Activated CD4-positive, alpha-beta T cell treated with anti-CD3 and anti-CD28 coated beads, Interleukin-2, amount 10 ng/mL, durations not matched to agents 24 days and 14 days (primary cell): ENCODE measurements at regions not wholly inside any gene's neighbourhood (a gene's known extent, or its start where the extent isn't known, plus 50 kb on each side); places are given as distances from the start of the nearest gene placed in this dataset.

Source experiments
- DNase-seq: peaks from one replicate; pipeline ENCODE4 v3.0.0; 2022
- H3K27ac Mint-ChIP-seq: one replicate; pipeline ENCODE4 v1.8.0; 2022; ENCODE audit warnings: mild to moderate bottlenecking, mixed read lengths
- H3K27me3 Mint-ChIP-seq: one replicate; pipeline ENCODE4 v1.8.0; 2022; ENCODE audit warnings: mixed read lengths
- H3K36me3 Mint-ChIP-seq: one replicate; pipeline ENCODE4 v1.8.0; 2022; ENCODE audit warnings: low read depth, mild to moderate bottlenecking, mixed read lengths
- H3K4me1 Mint-ChIP-seq: one replicate; pipeline ENCODE4 v1.8.0; 2021; ENCODE audit warnings: mixed read lengths
- H3K4me3 Mint-ChIP-seq: one replicate; pipeline ENCODE4 v1.8.0; 2022; ENCODE audit warnings: mild to moderate bottlenecking, moderate library complexity, mixed read lengths
- H3K9me3 Mint-ChIP-seq: one replicate; pipeline ENCODE4 v1.8.0; 2021; ENCODE audit warnings: mixed read lengths
- intact Hi-C: fragments of 100-400 bp; cut with micrococcal nuclease; formaldehyde crosslinking; loops from one replicate; pipeline ENCODE4 v1.15.1; 2023

DNA sequence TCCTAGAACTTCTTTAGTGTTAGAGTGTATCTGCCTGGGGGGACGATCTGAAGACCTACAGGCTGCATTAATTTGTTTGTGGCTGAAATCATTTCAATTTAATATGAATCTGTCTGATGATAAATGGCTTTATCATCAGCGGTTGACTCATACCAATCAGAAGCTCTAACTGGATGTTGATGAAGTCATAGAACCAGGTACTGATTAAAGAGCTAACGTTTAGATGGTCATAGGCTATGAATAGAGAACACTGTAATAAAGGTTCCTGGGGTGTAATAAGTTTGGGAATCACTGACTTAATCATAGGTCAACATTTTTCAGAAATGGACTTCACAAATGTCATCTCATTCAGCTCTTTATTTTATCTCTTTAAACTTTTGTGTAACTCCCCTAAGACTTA lies 329.9 kb downstream of the MSX2 start:
- H3K36me3 Mint-ChIP-seq, result no peaks in the 10 kb centered on the region
- DNase-seq, result no peak
- peaks cover 8% of the 10 kb centered on the region for H3K27me3 Mint-ChIP-seq
- H3K27ac Mint-ChIP-seq, result no peak overlapping the region
- H3K4me3 Mint-ChIP-seq, result no peak overlapping the region
- H3K4me1 Mint-ChIP-seq, result no peaks in the 10 kb centered on the region
- H3K9me3 Mint-ChIP-seq, result no peaks in the 10 kb centered on the region
- intact Hi-C loops, result no loop called here

DNA sequence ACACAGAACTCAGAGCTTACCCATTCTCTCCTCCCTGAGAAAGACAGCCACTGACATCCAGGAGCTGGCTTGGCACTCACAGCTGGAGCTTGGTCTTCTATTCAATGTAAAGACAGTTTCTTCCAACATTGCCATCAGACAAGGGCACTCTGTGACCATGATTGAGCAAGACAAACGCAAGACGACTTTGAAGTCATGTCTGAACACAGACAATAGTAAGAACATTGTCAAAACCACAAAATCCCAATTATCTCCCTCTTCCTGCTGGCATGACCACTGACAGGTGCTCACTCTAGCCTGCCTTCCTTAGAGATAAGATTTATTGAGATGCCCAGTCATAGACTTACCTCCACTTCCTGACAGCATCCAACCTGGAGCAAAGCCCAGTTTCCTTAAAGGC lies 328.0 kb downstream of the MSX2 start:
- intact Hi-C loops, result no loop called here

DNA sequence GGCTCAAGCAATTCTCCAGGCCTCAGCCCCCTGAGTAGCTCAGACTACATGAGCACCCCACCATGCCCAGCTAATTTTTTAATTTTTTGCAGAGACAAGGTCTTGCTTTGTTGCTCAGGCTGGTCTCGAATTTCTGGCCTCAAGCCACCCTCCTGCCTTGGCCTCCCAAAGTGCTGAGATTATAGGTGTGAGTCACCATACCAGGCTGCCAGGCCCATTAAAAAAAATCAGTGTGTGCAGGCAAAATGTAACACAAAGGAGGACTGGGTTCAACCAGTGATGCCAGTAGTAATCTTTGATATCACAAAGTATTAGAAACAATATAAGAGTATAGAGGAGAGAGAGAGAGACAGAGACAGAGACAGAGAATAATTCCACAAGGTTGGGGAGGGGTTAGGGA lies 322.7 kb downstream of the MSX2 start:
- intact Hi-C loops, result no loop called here
- Mint-ChIP-seq H3K4me1 (no peaks in the 10 kb centered on the region), H3K27me3 (no peaks in the 10 kb centered on the region), H3K9me3 (no peaks in the 10 kb centered on the region), H3K4me3 (no peak overlapping the region), H3K27ac (no peak overlapping the region), H3K36me3 (no peaks in the 10 kb centered on the region)
- DNase-seq, result no peak

More for the DNA sequence above, 328.0 kb downstream of the MSX2 start:
- Mint-ChIP-seq H3K9me3 (no peaks in the 10 kb centered on the region), H3K36me3 (no peaks in the 10 kb centered on the region), H3K4me1 (no peaks in the 10 kb centered on the region), H3K4me3 (no peak overlapping the region), H3K27ac (no peak overlapping the region), H3K27me3 (no peaks in the 10 kb centered on the region)
- no peak for DNase-seq

DNA sequence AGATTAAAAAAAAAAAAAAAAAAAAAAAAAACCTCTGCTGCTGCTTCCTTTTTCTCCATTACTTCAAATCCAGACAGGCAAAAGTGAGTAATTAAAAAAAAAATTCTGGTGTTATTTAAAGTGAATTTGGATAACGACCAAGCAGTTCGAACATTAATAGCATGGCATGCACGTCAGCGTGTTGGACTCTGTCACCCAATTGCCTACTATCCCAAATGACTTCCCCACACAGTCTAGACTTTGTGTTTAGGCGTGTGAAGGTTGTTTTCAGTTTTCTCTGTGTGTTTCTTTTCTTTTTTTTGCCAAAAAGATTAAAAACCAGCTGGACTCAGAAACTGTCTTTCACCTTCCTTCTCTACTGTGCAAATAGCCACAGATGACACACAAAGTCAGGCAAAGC lies 321.4 kb downstream of the MSX2 start:
- Mint-ChIP-seq H3K4me3 (no peak overlapping the region), H3K9me3 (no peaks in the 10 kb centered on the region), H3K27me3 (no peaks in the 10 kb centered on the region), H3K4me1 (no peaks in the 10 kb centered on the region), H3K36me3 (no peaks in the 10 kb centered on the region), H3K27ac (no peak overlapping the region)
- intact Hi-C loops, result no loop called here
- no peak for DNase-seq

DNA sequence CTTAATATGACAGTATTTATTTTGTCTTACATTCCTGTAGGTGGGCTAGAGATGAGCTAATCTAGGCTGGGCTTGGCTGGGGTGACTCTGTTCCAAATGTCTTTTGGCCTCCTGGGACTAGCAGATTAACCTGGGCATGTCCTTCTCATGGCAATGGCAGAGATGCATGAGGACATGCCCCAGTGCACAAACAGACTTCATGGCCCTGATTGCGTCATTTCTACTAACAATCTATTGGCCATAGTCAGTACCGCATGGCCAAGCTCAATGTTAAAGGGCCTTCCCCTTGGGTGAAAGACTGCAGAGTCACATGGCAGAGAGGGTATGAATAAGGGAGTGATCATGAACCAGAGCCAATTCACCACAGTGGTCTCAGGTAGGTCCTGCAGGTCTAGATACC lies 313.4 kb downstream of the MSX2 start:
- Mint-ChIP-seq H3K4me3 (no peak overlapping the region), H3K27me3 (no peaks in the 10 kb centered on the region), H3K36me3 (no peaks in the 10 kb centered on the region), H3K27ac (no peak overlapping the region), H3K9me3 (no peaks in the 10 kb centered on the region), H3K4me1 (no peaks in the 10 kb centered on the region)
- no peak for DNase-seq
- intact Hi-C loops, result no loop called here

DNA sequence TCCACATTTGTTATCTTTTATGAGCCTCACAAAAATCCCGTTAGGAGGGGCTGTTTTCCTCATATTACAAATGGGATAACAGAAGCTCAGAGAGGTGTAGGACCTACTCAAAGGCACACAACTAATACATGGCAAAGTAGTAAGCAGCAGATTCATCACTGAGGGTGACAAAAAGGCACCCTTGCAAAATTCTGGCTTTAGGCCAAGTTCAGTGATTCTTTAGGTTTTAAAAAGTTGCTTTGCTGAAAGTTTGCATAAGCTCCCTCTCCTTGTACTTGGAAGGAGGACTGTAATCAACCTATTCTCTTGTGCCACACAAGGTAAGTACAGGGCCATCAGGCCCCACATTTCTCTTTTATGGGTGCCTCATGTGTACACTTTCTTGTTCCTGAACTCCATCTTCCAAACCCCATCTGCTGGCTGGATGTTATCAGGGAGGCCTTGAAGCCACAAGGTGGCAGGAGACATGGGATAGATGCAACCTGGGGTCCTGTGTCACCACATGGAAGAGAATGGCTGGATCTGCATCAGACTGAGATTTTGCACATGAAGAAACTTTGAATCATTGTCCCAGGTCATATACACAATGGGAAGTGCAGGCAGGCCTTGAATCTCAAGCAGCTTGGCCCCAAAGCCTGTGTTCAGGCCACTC lies 311.6 kb downstream of the MSX2 start:
- Mint-ChIP-seq H3K27me3 (no peaks in the 10 kb centered on the region), H3K9me3 (no peaks in the 10 kb centered on the region), H3K36me3 (no peaks in the 10 kb centered on the region), H3K4me3 (no peak overlapping the region), H3K4me1 (no peaks in the 10 kb centered on the region), H3K27ac (no peak overlapping the region)
- DNase-seq, result no peak
- intact Hi-C loops, result no loop called here

DNA sequence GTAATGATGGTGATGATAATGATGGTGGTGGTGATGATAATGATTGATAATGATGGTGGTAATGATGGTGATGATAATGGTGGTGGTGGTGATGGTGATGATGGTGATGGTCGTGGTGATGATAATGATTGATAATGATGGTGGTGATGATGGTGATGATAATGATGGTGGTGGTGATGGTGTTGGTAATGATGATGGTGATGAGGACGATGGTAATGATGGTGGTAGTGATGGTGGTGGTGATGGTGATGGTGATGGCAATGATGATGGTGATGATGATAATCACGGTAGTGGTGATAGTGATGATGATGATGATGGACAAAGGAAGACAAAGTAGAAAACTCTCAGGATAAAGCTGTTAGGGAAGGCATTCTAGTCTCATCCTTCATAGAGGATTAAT lies 310.5 kb downstream of the MSX2 start:
- no peak for DNase-seq
- Mint-ChIP-seq H3K27ac (no peak overlapping the region), H3K4me1 (no peaks in the 10 kb centered on the region), H3K9me3 (no peaks in the 10 kb centered on the region), H3K4me3 (no peak overlapping the region), H3K36me3 (no peaks in the 10 kb centered on the region), H3K27me3 (no peaks in the 10 kb centered on the region)
- intact Hi-C loops, result no loop called here

DNA sequence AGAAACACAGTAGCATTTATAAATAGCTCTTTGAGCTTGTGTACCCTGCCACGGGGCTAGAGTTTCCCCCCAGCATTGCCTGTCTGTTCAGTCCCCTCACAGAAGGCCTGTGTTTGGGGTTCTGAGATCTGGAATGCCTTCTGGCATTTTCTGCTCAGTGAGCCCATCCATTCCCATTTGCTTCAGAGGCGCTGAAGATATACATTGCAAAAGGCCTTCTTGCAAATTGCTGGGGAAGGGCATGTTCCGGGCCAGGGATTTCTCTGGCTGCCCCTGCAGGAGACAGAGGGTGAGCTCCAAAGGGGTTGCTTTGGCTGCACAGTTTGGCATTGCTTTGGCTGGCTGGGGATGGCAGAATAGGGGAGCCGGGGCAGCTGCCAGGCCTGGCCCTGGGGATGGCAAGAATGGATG lies 308.4 kb downstream of the MSX2 start:
- H3K9me3 Mint-ChIP-seq, result no peaks in the 10 kb centered on the region

DNA sequence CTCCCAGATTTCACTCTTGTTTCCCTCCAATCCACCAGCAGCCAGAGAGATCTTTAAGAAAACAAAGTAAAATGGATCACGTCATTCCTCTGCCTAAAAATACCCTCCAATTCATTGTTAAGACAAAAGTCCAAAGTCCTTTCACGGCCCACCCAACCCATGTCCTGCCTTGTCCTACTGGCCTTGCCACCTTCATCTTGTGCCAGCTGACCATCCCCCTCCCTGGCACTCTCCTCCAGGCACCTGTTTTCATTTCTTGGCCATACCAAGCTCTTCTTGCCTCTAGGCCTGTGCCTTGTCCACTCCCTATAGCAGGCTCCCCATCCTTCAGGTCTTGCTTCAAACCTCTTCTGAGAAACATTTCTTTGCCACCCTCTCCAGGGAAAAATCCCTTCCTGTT lies 307.6 kb downstream of the MSX2 start:
- DNase-seq, result no peak
- Mint-ChIP-seq H3K4me1 (no peaks in the 10 kb centered on the region), H3K36me3 (no peaks in the 10 kb centered on the region), H3K9me3 (no peaks in the 10 kb centered on the region), H3K27me3 (no peaks in the 10 kb centered on the region), H3K27ac (no peak overlapping the region), H3K4me3 (no peak overlapping the region)
- intact Hi-C loops, result no loop called here

More for the DNA sequence above, 308.4 kb downstream of the MSX2 start:
- Mint-ChIP-seq H3K27me3 (no peaks in the 10 kb centered on the region), H3K4me1 (no peaks in the 10 kb centered on the region), H3K27ac (no peak overlapping the region), H3K4me3 (no peak overlapping the region), H3K36me3 (no peaks in the 10 kb centered on the region)
- no peak for DNase-seq
- intact Hi-C loops, result no loop called here

DNA sequence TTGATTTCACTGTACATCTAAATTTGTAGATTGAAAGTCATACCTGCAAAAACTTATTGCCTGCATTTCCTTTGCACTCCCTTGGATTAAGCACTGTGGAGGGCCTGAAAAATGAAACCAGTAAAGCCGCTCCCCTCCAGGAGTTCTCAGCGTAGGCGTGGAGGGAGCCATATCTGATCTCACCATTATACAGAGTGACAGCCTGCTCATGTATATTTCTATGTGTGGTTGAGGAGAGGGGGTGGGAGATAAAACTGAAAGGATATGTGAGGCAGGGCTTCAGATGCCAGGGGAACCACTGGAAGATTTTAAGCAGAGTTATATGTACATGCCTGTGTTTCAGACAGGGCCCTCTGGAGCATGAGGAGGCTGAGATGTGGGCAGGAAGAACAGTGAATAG lies 303.0 kb downstream of the MSX2 start:
- no peak for DNase-seq
- Mint-ChIP-seq H3K4me1 (no peaks in the 10 kb centered on the region), H3K36me3 (no peaks in the 10 kb centered on the region), H3K27ac (no peak overlapping the region), H3K4me3 (no peak overlapping the region), H3K9me3 (no peaks in the 10 kb centered on the region), H3K27me3 (no peaks in the 10 kb centered on the region)
- intact Hi-C loops, result no loop called here

DNA sequence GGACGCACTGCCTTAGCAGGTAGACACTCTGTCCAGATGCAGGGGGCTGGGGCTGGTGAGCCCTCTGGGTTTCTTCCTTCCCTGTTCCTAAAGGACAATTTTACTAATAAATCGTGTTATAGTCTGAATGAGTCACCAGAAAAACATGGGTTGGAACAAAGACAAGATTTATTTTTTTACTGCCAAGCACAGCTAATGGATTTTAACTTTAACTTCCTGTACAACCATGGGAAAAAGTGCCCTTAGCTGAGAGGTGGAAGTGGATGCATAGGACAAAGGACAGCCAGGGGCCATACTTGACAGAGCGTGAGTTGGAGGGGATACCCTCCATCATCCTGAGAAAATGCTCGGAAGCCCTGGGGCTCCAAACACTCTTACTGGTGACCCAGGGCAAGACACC lies 300.7 kb downstream of the MSX2 start:
- intact Hi-C loops, result no loop called here
- Mint-ChIP-seq H3K4me3 (no peak overlapping the region), H3K9me3 (no peaks in the 10 kb centered on the region), H3K36me3 (no peaks in the 10 kb centered on the region), H3K4me1 (no peaks in the 10 kb centered on the region), H3K27ac (no peak overlapping the region), H3K27me3 (peaks cover 5% of the 10 kb centered on the region)
- DNase-seq, result no peak

DNA sequence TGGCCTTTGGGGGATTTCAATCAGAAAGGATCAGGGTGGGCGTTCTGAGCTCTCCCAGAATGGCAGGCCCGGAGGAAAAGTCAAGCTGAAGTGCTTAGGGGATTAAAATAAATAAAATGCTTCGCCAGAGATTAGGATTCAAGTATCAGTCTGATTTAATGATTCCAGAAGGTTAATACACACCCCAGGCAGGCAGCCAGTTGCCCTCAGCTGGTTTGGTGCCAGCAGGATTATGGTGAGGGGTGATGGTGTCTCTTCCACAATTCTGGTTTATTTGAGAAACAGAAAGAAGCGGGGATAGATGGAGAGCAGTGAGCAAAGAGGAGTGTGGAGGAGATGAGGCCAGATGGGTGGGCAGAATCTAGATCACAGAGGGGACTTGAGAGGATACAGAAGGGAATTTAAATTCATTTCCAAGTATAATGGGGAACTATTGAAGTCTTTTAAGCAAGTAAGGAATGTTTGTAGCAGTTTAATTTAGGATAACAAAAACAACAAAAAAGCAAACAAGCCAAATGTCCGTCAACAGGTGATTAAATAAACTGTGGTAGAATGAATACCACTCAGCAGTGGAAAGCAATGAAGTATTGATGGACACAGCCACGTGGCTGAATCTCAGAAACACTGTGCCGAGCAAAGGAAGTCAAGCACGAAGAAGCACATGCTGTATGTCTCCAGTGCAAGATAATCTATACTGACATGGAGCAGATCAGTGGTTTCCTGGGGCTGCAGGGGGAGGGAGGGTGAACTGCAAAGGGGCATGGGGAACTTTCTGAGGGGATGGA lies 297.7 kb downstream of the MSX2 start:
- intact Hi-C loops, result no loop called here
- Mint-ChIP-seq H3K4me1 (no peaks in the 10 kb centered on the region), H3K27ac (no peak overlapping the region), H3K4me3 (no peak overlapping the region), H3K36me3 (no peaks in the 10 kb centered on the region), H3K27me3 (peaks cover 5% of the 10 kb centered on the region), H3K9me3 (no peaks in the 10 kb centered on the region)
- DNase-seq, result no peak

DNA sequence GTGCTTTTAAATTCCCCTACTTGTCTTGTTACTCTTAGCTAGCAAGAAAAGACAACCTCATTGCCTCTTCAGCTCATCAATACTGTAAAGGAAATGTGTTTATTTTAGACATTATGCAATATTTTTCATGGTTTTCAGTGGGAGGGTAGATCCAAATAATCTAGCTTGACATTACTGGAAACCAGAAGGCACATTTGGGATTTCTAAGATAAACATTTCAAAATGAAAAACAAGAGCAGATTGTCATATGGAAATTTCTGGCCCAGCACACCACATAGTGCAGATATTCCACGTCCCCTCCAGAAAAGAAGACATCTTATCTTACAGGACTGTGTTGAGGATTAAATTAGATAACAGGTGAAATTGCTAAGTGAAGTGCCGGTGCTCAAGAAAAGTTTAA lies 296.9 kb downstream of the MSX2 start:
- no peak for DNase-seq
- H3K4me1 Mint-ChIP-seq, result no peaks in the 10 kb centered on the region
- no peak overlapping the region for H3K27ac Mint-ChIP-seq
- no peaks in the 10 kb centered on the region for H3K9me3 Mint-ChIP-seq
- H3K36me3 Mint-ChIP-seq, result no peaks in the 10 kb centered on the region
- peaks cover 6% of the 10 kb centered on the region for H3K27me3 Mint-ChIP-seq
- H3K4me3 Mint-ChIP-seq, result no peak overlapping the region
- intact Hi-C loops, result no loop called here

DNA sequence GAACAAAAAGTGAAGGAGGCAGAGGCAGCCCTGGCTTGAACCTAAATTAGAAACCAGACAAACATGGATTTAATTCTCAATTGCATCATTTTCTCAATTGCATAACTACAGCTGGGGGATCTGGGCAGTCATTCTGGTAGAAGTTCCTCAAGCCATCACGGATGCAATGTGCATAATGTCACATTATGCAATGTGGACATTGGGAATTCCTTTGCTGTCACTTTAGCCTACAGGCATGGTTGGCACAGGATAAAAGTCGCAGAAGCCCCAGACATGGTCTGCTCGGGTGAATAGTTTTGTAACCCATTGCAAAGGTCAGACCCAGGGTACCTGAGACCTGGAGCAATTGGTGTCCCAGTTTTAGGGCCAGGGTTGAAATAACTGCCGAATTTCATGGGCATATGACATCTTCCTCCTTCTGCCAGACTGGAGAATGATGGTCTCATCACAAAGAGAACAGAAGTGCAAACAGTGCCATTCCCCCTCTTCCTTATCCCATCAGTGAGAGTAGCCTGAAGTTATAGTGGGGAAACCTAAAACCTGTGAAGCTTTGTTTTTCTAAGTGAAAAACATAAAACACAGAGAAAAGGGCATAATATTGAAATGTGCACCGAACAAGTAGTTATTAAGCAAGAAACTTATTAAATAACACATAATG lies 290.8 kb downstream of the MSX2 start:
- Mint-ChIP-seq H3K9me3 (no peaks in the 10 kb centered on the region), H3K27ac (no peak overlapping the region), H3K27me3 (peaks cover 2% of the 10 kb centered on the region), H3K4me1 (no peaks in the 10 kb centered on the region), H3K36me3 (no peaks in the 10 kb centered on the region), H3K4me3 (no peak overlapping the region)
- DNase-seq, result no peak
- intact Hi-C loops, result no loop called here
